ENCODE measurements at regions not wholly inside any gene's neighbourhood (a gene's known extent, or its start where the extent isn't known, plus 50 kb on each side); places are given as distances from the start of the nearest gene placed in this dataset.

DNA sequence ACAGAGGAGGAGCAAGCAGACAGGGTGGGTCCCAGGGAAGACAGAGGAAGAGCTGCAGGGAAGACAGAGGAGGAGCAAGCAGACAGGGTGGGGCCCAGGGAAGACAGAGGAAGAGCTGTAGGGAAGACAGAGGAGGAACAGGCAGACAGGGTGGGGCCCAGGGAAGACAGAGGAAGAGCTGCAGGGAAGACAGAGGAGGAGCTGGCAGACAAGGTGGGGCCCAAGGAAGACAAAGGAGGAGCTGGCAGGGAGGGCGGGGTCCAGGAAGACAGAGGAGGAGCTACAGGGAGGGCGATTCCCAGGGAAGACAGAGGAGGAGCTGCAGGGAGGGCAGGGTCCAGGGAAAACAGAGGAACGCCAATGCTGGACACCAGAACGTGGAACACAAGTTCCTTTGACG lies 66.5 kb downstream of the PLXNA1 start:
- Histone ChIP-seq H3K4me1 (ENCODE audit: low read depth) (no peaks in the 10 kb centered on the region), H3K4me3 (no peak overlapping the region), H3K27me3 (no peaks in the 10 kb centered on the region), H3K9me3 (ENCODE audit: low read depth) (no peaks in the 10 kb centered on the region), H3K36me3 (no peaks in the 10 kb centered on the region), H3K27ac (no peak overlapping the region)
- DNase-seq (ENCODE audit: low read depth in 1 of 2, low spot score in 1 of 2), result no peak
- TF ChIP-seq, protein P1, sequence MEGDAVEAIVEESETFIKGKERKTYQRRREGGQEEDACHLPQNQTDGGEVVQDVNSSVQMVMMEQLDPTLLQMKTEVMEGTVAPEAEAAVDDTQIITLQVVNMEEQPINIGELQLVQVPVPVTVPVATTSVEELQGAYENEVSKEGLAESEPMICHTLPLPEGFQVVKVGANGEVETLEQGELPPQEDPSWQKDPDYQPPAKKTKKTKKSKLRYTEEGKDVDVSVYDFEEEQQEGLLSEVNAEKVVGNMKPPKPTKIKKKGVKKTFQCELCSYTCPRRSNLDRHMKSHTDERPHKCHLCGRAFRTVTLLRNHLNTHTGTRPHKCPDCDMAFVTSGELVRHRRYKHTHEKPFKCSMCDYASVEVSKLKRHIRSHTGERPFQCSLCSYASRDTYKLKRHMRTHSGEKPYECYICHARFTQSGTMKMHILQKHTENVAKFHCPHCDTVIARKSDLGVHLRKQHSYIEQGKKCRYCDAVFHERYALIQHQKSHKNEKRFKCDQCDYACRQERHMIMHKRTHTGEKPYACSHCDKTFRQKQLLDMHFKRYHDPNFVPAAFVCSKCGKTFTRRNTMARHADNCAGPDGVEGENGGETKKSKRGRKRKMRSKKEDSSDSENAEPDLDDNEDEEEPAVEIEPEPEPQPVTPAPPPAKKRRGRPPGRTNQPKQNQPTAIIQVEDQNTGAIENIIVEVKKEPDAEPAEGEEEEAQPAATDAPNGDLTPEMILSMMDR (IDR thresholded peaks at IDR 0.05; ENCODE audit: low read depth, low read length), result no peak

DNA sequence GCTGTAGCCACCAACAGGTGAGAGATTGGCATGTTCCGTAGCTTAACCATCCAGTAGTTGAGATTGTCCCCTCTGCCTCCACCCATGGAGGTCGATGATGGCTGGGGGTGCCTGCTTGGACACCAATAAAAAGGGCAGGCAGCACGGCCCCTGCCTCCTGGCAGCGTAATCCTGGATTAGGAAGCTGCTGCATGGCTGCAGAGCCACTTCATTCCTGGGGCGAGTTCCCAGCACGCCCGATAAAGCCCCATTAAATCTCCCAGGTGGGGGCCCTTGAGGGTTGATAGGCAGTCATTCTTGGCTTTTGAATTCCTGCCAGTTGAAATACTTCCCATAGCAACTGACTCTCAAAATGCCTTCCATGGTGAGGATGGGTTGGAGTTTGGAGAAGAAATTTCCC lies 67.8 kb downstream of the PLXNA1 start:
- no peak for DNase-seq (ENCODE audit: low read depth in 1 of 2, low spot score in 1 of 2)
- Histone ChIP-seq H3K9me3 (ENCODE audit: low read depth) (no peaks in the 10 kb centered on the region), H3K4me3 (no peak overlapping the region), H3K36me3 (no peaks in the 10 kb centered on the region), H3K27me3 (no peaks in the 10 kb centered on the region), H3K4me1 (ENCODE audit: low read depth) (no peaks in the 10 kb centered on the region), H3K27ac (no peak overlapping the region)
- TF ChIP-seq, protein P1 (IDR thresholded peaks at IDR 0.05; ENCODE audit: low read depth, low read length), result no peak

DNA sequence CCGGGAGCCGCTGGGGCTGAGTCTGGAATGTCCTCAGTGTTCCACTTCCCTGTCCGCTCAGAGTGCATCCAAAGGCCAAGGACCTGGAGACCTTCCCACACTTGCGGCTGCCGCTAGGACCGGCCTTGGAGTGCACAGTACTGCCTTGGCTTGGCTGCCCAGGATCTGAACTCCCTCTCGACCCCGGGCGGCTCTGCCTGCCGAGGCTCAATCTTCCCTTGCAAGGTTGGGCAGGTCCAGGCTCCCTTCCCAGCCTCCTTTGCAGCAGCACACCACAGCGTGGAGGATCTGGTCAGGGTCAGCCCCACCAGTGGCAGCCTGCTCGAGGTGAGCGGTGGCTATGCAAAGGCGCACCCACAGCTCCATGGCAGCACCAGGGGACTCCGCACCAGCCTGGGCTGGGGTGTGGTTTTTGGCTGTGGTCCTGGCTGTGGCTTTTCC lies 69.2 kb downstream of the PLXNA1 start:
- no peaks in the 10 kb centered on the region for H3K36me3 ChIP-seq
- no peak overlapping the region for H3K27ac ChIP-seq
- TF ChIP-seq, protein P1 (IDR thresholded peaks at IDR 0.05; ENCODE audit: low read depth, low read length), result no peak
- no peaks in the 10 kb centered on the region for H3K27me3 ChIP-seq
- DNase-seq (ENCODE audit: low read depth in 1 of 2, low spot score in 1 of 2), result peak in 1 of 2 donors; percentile 11
- H3K4me3 ChIP-seq, result no peak overlapping the region
- no peaks in the 10 kb centered on the region for H3K9me3 ChIP-seq (ENCODE audit: low read depth)
- H3K4me1 ChIP-seq (ENCODE audit: low read depth), result no peaks in the 10 kb centered on the region

DNA sequence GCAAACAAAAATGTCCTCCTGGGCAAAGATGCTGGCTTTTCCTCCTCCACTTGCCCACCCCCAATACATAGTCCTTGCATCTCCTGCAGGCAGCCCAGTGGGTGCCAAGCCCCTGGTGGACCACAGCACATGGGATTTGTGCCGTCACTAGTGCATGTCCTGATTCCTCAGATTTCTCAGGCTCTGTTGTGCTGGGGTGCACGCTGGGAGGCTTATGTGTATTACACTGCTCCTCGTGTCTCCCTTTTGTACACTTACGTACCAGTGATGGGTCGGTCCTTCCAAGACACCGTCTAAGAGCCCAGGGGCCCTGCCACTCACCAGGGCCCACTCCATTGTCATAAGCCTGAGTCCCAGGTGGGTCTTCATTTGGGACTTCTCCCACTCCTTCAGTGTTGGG lies 70.1 kb downstream of the PLXNA1 start:
- H3K4me1 ChIP-seq (ENCODE audit: low read depth), result no peaks in the 10 kb centered on the region
- no peaks in the 10 kb centered on the region for H3K36me3 ChIP-seq
- no peak overlapping the region for H3K4me3 ChIP-seq
- H3K9me3 ChIP-seq (ENCODE audit: low read depth), result no peaks in the 10 kb centered on the region
- H3K27me3 ChIP-seq, result no peaks in the 10 kb centered on the region
- H3K27ac ChIP-seq, result no peak overlapping the region
- TF ChIP-seq, protein P1 (IDR thresholded peaks at IDR 0.05; ENCODE audit: low read depth, low read length), result no peak
- DNase-seq (ENCODE audit: low read depth in 1 of 2, low spot score in 1 of 2), result no peak

DNA sequence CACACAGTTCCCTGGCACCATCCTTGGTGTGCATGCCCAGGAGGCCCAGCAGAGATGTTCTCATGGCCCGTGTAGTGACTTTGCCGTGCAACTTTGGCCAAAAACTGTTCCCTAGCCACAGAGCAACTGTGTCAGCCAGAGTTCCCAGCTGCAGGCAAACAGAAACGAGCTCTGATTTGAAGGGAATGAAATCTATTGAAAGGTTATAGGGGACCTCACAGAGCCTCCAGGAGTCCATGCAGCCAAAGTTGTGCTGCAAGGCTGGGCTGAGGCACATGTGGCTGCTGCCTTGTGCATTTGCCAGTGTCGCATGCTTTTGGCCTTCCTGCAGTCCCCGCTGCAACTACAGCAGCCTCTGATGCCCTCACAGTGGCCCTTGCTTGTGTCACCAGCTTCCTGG lies 70.5 kb downstream of the PLXNA1 start:
- Histone ChIP-seq H3K4me1 (ENCODE audit: low read depth) (no peaks in the 10 kb centered on the region), H3K27ac (no peak overlapping the region), H3K36me3 (no peaks in the 10 kb centered on the region), H3K27me3 (no peaks in the 10 kb centered on the region), H3K9me3 (ENCODE audit: low read depth) (no peaks in the 10 kb centered on the region), H3K4me3 (no peak overlapping the region)
- no peak for DNase-seq (ENCODE audit: low read depth in 1 of 2, low spot score in 1 of 2)
- TF ChIP-seq, protein P1 (IDR thresholded peaks at IDR 0.05; ENCODE audit: low read depth, low read length), result no peak

DNA sequence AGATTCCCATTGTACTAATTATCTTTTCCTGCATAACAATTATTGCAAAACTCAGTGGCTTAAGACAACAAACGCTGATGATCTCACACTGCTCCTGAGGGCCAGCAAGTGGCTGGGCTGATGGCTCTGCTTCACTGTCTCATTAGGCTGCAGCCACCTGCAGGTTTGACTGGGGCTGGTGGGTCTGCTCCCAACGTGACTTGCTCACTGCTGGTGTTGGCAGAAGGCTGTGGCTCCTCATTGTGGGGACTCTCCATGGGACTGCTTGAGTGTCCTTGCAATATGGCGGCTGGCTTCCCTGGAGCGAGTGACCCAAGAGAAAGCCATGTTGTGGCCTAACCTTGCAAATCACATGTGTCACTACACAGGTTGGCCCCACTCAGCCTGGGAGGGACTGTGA lies 71.1 kb downstream of the PLXNA1 start:
- no peaks in the 10 kb centered on the region for H3K9me3 ChIP-seq (ENCODE audit: low read depth)
- no peak for DNase-seq (ENCODE audit: low read depth in 1 of 2, low spot score in 1 of 2)
- H3K27ac ChIP-seq, result no peak overlapping the region
- H3K36me3 ChIP-seq, result no peaks in the 10 kb centered on the region
- H3K27me3 ChIP-seq, result no peaks in the 10 kb centered on the region
- TF ChIP-seq, protein P1 (IDR thresholded peaks at IDR 0.05; ENCODE audit: low read depth, low read length), result no peak
- H3K4me3 ChIP-seq, result no peak overlapping the region
- H3K4me1 ChIP-seq (ENCODE audit: low read depth), result no peaks in the 10 kb centered on the region
